Renal cortex interstitium (tissue), 11 donors: ENCODE measurements at regions not wholly inside any gene's neighbourhood (a gene's known extent, or its start where the extent isn't known, plus 50 kb on each side); places are given as distances from the start of the nearest gene placed in this dataset.
"Not testable (repeated sequence)": the region's sequence is repeated elsewhere in the genome, so short reads cannot be mapped to it uniquely, and the experiment has no call there.

Source experiments
- DNase-seq, 11 donors: peaks; one replicate each; pipeline ENCODE4 v3.0.0-alpha.2; 2013; ENCODE audit warnings: low read depth in 9 of 11, low spot score in 4 of 11; ENCODE audit errors: extremely low read depth in 1 of 11

DNA sequence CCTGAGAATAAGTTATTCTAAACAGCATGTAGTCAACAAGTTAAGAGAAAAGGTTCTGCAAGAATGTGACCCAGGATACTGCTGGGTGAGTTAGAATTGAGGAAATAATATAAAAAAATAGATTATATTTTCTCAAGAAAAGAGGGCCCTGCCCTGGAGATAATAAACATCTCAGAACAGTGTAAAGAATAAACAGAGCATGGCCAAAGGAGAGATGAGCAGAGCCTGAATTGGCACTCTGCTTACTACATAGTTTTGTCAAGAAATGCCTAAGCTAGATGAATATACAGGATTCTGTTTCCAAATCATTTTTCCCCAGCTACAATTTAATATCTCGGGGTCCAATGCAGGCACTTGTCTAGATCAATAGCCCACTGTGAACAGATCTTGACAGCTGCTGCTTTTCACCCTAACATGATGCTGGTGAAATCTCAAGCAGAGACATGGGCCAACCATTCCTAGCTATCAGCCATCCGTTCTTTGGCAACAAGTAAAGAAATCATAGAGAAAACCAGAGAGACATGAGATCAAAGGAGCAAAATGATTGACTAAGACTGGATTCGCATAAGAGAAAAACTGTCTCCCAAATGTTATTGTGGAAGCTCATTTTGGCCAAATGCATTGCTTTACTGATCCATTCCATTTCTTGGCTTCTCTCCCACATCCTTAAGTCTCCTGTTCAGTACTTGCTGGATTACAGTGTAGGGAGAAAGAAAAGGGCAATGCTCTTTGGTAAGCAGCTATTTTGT is 173.2 kb downstream of the PRELID2 start:
- DNase-seq: no peak

DNA sequence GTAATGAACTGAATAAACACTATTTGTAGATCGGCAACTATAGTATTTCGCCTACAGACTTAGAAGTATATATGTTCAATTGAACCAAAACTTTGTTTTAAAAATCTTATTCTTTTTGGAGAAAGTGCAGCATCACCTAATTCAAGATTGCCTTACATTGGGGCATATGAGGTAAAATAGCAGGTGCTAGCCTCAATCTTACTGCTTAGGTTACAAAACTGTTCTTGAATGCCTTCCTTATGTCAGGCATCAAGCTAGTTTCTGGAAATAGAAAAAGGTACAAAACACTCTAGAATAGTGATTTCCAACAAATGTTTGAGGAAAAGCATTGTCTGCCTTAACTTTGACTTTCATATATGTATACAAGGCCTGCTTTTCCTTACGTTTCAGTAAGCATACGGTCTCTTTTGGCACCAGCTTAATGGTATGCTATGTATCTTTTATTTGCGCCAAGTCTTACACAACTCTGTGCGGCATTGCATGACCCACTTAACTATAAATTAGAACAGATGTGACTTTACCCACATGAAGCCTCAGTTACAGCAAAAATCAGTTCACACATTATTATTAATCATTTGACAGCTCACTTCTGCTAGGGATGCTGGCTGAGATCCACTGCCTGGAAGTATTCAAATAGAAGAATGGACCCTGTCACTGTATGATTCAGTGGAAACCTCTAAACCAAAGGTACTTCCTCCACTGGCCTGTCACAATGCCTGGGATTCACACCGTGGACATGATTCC is 174.1 kb downstream of the PRELID2 start:
- DNase-seq: no peak

DNA sequence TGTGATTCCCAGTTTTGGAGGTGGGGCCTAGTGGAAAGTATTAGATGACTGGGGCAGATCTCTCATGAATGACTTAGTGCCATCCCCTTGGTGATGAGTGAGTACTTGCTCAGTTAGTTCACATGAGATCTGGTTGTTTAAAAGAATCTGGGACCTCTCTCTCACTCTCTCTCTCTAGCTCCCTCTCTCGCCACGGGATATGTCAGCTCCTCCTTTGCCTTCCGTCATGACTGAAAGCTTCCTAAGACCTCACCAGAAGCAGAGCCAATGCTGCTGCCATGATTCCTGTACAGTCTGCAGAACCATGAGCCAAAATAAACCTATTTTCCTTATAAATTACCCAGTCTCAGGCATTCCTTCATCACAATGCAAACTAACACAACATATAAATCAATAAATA is 176.7 kb downstream of the PRELID2 start:
- no peak for DNase-seq

DNA sequence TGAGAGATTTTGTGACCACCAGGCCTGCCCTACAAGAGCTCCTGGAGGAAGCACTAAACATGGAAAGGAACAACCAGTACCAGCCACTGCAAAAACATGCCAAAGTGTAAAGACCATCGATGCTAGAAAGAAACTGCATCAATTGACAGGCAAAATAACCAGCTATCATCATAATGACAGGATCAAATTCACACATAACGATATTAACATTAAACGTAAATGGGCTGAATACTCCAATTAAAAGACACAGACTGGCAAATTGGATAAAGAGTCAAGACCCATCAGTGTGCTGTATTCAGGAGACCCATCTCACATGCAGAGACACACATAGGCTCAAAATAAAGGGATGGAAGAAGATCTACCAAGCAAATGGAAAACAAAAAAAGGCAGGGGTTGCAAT is 182.4 kb downstream of the PRELID2 start:
- DNase-seq: not testable (repeated sequence)

DNA sequence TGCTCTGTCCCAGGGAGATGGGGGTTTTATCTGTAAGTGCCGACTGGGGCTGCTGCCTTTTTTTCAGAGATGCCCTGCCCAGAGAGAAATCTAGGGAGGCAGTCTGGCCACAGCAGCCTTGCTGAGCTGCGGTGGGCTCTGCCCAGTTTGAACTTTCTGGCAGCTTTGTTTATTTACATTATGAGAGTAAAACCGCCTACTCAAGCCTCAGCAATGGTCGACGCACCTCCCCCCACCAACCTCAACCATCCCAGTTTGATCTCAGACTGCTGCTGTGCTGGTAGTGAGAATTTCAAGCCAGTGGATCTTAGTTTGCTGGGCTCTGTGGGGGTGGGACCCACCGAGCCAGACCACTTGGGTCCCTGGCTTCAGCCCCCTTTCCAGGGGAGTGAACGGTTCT is 188.0 kb downstream of the PRELID2 start:
- not testable (repeated sequence) for DNase-seq

DNA sequence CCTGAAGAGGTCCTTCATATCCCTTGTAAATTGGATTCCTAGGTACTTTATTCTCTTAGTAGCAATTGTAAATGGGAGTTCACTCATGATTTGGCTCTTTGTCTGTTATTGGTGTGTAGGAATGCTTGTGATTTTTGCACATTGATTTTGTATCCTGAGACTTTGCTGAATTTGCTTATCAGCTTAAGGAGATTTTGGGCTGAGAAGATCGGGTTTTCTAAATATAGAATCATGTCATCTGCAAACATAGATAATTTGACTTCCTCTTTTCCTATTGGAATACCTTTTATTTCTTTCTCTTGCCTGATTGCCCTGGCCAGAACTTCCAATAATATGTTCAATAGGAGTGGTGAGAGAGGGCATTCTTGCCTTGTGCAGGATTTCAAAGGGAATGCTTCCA is 191.9 kb downstream of the PRELID2 start:
- not testable (repeated sequence) for DNase-seq

DNA sequence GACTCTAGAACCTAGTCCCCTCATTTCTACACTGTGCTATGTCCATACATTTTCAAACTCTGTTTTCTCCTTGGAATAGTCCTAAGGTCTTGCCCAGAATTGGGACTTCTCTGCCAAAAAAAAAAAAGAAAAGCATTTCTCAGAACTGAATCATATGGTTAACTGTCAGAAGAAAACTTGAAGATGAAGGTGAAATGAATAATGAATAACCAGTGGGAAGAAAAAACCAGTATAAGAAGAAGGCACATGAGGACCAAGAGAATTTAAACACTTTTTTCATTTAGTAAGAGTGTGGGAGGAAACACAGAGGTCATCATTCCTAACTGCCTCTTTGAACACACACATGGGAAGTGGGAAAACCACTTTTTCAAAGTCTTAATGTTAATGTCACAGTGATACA is 197.7 kb downstream of the PRELID2 start:
- no peak for DNase-seq

DNA sequence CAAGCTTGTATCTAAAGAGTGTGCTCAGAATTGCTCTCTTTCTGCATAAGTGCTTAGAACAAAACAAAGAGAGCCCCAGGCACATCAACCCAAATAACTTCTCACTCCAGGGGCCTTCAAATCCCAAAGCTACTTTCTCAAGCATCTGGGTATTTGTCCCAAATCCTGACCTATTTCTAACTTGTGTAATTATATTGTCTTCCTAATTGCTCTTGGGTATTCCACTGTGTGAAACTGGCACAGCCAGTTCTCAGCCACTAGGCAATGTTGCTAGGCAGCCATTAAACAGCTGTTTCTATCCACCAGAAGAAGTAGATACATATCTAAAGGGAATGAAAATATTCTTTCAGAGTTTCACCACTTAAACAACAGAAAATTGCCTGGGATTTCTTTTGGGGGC is 198.8 kb downstream of the PRELID2 start:
- no peak for DNase-seq

DNA sequence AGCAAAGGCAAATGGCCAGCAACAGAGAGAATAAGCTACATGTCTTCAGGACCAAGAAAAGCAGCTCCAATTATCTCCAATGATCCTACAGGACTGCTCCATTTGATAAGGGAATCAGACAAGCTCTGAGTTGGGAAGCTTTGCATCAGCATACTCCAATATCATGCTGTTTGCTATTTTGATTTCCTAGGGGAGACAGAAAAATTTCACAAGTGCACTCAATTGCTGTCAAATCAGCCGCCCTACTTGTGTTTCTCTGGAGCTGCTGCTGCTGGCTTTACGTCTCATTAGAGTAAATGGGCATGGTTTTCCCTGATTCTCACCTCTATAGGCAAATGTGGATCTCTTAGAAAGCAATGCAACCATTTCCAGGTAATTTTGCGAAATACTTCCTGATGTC is 201.7 kb downstream of the PRELID2 start:
- no peak for DNase-seq

DNA sequence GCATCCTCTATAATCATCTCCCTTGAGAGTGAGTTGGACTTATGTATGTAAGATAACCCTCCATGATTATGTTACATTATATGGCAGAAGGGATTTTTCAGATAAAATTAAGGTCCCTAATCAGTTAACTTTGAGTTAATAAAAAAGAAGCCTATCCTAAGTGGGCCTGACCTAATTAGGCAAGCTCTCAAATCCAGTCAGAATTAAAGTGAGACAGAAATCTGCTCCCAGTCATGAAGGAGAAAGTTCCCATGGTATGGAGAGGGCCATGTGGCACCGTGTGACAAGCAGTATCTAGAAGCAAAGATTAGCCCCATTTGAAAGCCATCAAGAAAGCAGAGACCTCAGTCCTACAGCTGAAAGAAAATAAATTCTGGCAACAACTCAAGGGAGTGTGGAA is 202.4 kb downstream of the PRELID2 start:
- no peak for DNase-seq

DNA sequence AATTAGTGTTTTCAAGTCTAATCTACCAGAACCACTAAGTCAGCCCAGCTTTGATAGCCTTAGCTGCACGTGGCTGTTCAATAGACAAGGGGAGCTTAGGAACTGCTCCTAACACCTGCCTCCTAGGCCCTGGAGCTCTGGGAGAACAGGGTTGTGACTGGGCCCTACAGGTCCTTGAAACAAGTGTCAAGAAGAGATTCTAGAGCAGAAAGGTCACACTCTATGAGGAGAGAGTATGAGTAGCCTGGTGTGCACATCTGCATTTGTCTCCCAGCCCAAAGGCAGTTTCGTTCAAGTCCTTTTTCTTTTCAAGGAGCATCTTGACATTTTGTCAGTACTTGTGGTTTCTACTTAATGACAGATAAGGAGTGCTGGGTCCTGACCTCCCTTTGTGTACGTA is 206.1 kb downstream of the PRELID2 start:
- DNase-seq: no peak

DNA sequence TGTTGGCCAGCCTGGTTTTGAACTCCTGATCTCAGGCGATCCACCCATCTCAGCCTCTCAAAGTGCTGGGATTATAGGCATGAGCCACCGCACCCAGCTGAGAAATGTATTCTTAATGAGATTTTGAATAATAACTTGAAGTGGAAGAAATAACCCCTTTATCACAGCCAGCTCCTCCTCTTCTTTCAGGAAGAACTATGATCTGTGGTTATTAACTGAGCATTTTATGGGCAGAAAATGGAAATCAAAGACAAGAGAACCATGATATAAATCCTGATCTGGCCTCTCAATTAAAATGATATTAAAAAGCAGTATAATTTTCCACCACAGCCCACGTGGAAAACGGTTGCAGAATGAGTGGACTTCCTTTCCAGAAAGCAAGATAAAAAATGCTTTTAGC is 206.6 kb downstream of the PRELID2 start:
- no peak for DNase-seq

DNA sequence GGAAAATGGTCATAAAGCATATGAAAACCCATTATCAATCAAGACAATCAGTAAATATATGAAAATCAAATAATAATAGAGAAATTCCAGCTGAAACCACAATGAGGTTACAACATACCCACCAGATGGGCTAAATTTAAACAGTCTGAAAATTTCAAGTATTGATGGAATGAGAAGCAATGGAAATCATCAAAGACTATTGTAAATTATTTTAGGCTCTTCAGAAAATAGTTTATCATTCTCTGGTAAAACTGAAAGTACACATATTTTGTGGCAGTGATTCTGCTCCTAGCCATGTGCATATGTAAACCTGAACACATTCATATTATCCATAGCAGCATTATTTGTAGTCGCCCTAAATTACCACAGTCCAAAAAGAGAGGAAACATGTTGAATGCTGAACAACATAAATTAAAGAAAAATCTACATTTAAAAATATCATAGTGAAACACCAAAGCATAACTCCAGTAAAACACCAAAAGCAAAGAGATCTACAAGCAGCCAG is 215.3 kb downstream of the PRELID2 start:
- no peak for DNase-seq

DNA sequence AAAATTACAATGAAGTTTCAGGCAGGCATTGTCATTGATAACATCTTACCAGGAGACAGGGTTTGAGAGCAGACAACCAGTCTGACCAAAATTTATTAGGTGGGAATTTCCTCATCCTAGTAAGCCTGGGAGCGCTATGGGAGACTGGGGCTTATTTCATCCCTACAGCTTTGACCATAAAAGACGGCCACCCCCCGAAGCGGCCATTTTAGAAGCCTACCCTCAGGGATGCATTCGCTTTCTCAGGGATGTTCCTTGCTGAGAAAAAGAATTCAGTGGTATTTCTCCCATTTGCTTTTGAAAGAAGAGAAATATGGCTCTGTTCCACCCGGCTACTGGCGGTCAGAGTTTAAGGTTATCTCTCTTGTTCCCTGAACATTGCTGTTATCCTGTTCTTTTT is 218.4 kb downstream of the PRELID2 start:
- DNase-seq: not testable (repeated sequence)

DNA sequence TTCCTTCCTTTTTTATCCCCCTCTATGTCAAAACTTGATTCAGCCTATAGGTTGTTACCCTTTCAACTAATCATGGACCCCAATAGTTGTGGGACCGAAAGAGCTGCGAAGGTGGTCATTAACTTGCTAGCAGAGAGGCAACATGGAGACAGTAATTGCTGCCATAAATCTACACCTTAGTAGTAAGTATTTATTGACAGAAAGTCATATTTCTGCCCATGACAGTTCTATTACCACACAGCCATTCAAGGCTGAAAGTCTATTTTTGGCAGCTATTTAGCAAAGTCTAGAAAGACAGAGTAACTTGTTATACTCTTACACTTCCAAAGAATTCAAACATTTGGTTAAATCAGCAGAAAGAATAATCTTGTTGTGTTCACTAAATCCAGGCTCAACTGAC is 236.2 kb downstream of the PRELID2 start:
- no peak for DNase-seq

DNA sequence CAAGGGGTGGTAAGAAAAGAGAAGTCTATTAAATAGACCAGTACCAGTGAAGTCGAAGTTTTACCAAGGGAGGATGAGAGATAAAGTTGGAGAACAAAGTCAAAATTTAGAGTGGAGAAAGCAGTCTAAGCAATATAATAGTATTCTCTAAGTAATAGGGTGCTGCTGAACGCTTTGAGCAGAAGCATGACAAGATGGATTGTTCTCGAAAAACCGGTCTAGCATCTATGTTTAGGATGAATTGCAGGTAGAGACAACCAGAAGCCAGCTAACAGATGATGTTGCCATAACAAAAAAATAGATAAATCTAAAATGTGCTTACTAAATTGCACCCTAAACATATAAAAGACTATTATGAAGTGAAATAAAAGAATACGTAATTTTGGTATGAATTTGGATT is 237.0 kb downstream of the PRELID2 start:
- no peak for DNase-seq

DNA sequence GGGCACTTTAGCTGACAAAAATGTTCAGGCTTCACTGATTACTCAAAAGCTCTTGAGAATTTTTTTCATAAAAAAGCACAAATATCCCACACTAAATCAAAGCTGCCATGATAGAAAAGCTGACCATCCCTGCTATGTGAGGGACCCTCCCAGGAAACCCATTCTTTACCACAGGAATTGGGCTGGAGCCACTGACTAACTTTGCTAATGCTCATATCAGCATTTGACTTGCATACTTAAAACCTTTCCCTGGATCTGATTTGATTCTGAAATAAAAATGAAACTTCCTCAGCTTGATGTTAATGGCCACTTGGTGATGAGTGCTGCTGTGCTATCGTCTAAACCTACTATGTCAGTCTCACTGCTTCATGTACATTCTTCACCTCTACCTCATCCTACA is 243.6 kb downstream of the PRELID2 start:
- DNase-seq: no peak

DNA sequence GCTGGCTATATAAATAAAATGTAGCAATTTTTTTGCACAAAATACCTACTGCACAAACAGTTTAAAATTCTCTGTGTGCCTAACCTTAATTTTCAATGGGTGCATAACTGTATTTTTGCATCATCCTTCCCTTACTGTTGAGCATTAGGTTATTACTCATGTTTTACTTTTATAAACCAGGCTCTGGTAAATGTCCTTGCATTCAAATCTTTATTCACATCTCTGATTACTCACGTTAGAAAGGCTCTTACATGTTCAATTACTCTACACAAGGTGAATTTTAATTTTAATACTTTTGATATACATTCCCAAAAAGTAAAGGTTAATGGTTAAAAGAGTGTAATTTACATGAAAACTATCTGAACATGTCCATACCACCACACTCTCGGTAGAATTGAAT is 246.1 kb downstream of the PRELID2 start:
- DNase-seq: no peak

DNA sequence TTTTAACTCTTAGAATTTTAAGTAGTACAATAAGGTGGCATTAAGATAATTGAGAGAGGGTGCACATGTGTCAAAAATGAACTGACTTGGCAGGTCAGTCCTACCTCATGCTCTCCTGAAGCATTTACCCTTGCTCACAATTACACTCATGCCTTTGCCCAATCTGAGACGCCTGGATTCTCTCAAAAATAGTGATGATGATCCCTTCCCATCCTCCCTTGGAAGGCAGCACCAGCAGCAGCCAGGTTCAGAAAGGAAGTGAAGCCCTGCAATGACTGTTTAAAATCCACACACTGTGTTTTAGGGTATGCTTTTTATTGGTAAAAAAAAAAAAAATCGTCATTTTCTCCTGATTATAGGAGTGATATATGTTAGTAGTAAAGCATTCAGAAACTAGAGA is 246.6 kb downstream of the PRELID2 start:
- no peak for DNase-seq

DNA sequence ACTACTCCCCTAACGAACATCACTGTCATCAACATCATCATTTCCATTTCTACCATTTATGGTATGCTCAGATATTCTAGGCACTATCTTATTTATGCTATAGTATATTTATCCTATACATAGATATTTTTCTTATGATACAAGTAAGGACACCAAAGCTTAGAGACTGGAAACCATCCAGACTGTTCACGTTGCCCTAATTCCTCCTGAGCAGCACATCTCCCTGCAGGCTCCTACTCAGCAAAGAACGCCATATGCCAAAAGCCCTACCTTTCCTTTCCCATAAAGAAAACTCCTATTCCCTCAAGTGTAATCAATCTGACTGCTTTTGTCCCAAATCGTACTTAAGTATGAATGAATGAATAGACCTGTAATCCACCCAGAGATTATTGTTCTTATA is 247.0 kb downstream of the PRELID2 start:
- DNase-seq: no peak

DNA sequence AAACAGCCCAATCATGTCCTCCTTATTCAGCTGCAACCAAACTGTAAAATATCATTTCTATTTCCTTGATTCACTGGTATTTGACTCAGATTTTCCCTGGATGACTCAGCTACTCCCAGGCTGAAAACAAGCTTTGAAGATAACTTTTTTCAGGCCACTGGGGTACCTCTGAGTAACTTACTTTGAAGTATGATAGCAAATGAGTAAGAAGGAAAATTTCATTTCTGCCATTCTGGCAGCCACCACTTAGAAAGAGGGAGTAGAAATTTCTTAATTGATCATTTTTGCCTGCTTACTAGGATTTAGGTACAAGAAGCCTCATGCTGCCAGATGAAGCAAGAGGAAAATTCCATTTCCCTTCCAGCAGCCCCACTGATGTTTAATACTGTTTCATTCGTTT is 247.4 kb downstream of the PRELID2 start:
- no peak for DNase-seq
